HG02678 (cell line): ENCODE measurements at regions not wholly inside any gene's neighbourhood (a gene's known extent, or its start where the extent isn't known, plus 50 kb on each side); places are given as distances from the start of the nearest gene placed in this dataset.

Source experiments
- ATAC-seq: cut with Tn5 transposase; IDR thresholded peaks from one replicate; pipeline ENCODE4 v1.9.1; 2021; ENCODE audit warnings: mild to moderate bottlenecking, moderate library complexity; ENCODE audit not compliant: unreplicated experiment

DNA sequence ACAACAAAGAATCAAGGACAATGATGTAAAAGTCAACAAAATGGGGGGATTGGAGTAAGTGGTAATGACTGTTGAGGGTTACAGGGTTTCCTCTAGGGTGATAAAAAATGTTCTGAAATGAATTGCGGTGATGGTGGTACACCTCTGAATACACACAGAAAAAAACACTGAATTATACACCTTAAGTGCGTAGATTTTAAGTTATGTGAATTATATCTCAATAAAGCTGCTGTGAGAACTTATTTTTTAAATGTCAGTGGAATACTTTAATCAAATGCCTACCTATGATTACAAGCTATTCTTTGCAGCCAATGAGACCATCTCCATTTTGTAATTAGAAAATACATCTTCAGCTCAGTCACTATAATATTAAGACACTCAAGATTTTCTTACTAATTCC lies 53.5 kb downstream of the ZNF608 start:
- ATAC-seq: no peak

DNA sequence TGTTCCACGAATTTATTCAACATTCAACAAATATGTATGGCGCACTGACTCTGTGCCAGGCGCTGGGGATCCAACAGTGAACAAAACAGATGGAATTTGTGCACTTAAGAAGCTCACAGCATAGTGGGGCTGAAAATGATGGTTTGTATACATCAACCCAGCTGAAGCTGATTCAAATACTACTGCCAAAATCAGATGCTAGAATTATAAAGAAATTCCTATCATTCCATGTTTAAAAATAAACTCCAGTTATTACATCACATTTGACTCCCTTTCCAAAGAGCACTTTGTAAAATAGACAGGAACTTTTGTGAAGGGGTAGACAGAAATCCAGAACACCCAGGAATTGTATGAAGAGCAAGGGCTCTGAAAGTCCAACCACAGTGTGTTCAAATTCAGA lies 54.1 kb downstream of the ZNF608 start:
- no peak for ATAC-seq

DNA sequence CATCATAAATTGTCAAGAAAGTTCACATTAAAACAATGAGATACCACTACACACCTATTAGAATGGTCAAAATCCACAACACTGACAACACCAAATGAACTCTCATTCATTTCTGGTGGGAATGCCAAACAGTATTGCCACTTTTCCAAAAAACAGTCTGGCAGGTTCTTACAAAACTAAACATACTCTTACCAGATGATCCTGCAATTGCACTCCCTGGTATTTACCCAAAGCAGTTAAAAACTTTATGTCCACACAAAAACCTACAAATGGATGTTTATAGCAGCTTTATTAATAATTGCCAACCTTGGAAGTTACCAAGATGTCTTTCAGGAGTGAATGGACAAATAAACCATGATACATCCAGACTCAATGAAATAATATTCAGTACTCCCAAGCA lies 56.8 kb downstream of the ZNF608 start:
- no peak for ATAC-seq

DNA sequence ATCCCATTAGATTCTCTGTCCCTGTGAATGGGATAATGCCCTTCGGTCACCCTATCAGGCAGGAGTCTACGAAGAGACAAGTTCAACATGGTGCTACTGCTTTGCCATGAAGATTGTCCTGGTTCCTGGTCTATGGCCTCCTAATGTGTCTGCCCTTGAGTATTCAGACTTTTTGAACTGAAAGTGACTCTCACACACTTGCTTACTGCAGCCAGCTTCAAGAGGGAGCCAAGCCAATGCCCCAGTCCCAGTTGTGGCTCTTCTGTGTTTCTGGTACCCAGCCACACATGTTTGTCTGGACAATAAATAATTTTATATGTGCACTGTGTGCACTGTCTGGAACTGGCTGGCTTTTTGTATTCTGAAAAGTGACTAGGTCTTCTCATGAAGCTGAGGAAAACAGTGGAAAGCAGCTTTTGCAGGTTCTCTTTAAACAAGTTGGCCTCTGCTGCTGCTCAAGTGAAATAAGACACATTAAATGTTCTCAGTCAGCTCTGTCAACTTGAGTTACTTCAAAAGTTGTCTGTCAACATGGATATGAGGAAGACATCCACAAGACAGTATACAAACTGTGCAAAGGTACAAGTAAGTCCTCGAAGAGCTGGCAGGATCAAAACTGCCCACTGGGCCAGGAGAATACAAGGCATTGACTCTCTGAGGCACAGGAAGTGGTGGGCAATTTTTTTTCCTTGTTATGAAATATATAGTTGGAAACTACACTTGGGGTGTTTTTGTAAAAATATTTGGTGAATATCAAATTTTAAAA lies 60.0 kb downstream of the ZNF608 start:
- ATAC-seq: no peak

DNA sequence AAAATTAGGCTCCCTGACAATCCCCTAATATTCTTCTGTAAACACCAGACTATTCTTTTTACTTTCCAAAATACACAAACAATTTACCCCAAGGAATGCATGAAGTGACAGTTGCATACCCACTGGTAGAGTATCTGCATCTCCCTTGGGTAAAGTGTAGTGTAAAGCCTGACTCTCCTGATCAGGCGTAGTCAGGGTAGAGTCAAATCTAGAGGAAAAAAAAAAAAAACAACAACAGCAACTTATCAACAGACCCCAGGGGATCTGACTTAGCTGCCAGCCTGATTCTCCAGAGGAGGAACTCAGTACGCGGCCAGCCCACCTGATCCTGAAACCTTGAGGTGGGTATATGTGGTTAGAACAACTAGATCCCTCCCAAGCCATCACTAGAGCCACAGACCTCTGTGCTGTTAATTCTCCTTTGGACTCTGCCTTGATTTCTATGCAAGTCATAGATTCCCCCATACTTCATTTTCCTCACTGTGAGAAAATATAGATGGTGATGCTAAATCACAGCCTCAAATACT lies 61.0 kb downstream of the ZNF608 start:
- no peak for ATAC-seq

GRCh38 chr5:124683917-124684555 lies 62.4 kb downstream of the ZNF608 start:
- ATAC-seq: no peak

- no peak for ATAC-seq
Measured at GRCh38 chr5:124679578-124680199, 66.8 kb downstream of the ZNF608 start.

GRCh38 chr5:124678922-124679519 lies 67.4 kb downstream of the ZNF608 start:
- no peak for ATAC-seq

GRCh38 chr5:124678468-124678867 lies 68.0 kb downstream of the ZNF608 start:
- ATAC-seq: no peak

- no peak for ATAC-seq
Measured at GRCh38 chr5:124677374-124678351, 68.8 kb downstream of the ZNF608 start.

- ATAC-seq: no peak
Measured at GRCh38 chr5:124675931-124676846, 70.2 kb downstream of the ZNF608 start.

DNA sequence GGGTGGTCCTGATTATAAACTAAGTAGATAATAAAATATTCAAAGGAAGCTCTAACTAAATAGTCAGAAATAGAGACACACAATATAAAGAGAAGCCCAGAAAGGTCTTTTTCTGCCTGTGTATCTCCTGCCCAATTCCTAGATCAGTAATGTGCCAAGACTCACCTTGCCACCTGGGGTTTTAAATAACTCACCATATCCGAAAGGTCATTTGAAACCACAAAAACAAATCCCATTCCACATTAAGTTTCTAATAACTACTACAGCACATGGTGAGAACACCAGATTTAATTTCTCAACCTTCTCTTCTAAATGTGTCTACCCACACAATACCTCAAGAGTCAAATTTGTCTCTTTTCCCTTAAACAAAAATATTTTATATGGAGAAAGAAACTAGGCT lies 75.2 kb downstream of the ZNF608 start:
- ATAC-seq: no peak

DNA sequence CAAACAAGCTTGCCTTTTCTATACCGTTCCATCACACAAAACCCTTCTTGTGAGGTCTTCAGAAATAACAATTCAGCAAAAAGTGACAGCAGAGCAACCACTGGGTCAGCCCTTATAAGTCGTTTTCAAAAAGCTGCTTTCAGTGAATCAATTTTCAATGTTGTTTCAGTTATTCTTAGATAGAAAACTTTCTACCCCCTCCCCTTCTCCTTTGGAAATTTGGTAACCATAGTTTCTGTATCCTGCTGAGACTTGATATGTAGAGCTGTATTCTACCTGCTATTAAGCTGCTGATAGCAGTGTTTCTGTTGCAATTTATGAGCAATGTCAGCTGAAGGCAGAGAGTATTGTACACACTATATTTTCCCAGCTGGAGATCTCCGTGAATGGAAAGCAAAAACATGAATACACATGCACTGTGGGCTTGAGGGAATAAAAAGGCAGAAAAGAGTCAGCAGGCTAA lies 75.7 kb downstream of the ZNF608 start:
- ATAC-seq: no peak

GRCh38 chr5:124669956-124670721 lies 76.3 kb downstream of the ZNF608 start:
- no peak for ATAC-seq

- no peak for ATAC-seq
Measured at GRCh38 chr5:124669300-124669648, 77.2 kb downstream of the ZNF608 start.

DNA sequence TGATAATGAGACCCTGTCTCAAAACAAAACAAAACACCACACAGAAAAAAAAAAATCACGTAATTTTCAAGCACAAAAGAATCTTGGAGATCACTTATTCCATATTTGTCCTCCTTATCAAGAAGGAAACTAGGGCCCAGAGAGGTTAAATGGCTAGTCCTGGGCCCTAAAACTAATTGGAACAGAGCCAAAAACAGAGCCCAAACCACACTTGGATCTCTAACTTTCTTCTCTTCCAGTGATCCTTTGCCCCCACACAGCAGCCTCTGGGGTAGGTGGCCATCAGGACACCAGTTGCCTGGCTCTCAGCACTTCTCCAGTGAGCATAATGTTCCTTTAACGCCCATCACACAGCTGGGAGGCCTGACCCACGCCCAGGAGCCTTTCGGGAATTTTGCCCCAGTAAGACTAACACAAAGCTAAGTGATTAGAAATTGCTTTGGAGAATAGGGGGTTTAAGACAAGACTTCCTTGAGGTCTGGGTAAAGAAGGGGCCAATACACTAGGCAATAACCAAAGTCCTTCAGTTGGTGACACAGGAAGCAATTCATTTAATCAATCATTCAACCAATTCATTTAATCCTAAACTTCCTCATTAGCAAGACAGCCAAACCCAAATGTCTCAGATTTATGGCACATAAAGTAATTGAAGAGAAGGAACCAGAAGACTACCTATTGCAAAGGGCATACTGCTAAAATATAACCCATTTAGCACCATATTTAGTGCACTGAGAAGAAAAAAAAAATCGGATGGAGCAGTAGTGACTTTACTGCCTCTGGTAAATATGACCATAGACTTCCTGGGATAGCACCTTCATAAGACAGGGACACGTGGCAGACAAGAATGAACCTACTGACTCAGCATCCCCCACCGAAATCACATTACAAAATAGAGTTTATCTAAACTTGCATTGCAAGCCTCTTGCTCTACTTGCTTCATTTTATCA lies 77.8 kb downstream of the ZNF608 start:
- no peak for ATAC-seq

DNA sequence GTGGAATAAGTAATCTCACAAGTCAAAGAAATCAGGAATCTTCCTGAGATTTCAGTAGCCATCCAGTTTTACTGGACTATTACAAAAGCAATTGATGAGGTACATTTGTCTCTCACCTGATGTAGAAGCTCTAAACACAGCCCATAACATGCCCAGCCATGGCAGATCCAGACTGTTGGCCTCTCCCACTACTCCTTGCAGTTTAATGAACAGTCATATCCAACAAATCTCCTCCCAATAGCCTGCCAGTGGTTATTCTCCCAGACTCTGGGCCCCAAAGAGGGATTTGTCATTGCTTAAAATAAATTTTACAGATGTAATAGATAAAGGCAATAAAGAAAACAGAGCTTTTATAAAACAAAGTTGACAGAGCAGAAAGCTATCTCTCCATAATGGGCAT lies 80.8 kb downstream of the ZNF608 start:
- ATAC-seq: no peak
